ENCODE measurements at regions not wholly inside any gene's neighbourhood (a gene's known extent, or its start where the extent isn't known, plus 50 kb on each side); places are given as distances from the start of the nearest gene placed in this dataset.
"Not testable (repeated sequence)": the region's sequence is repeated elsewhere in the genome, so short reads cannot be mapped to it uniquely, and the experiment has no call there.

- no peak for DNase-seq (ENCODE audit: low read depth in 4 of 6, low spot score in 6 of 6)
- Histone ChIP-seq H3K9me3 (ENCODE audit: control insufficient read depth, insufficient read depth, low read length) (no peaks in the 10 kb centered on the region), H3K27ac (ENCODE audit: low read depth, low read length) (no peak overlapping the region), H3K4me3 (ENCODE audit: low read depth, low read length) (no peak overlapping the region), H3K36me3 (ENCODE audit: control insufficient read depth, insufficient read depth, low read length) (no peaks in the 10 kb centered on the region), H3K4me1 (ENCODE audit: control insufficient read depth, insufficient read depth, low read length) (no peaks in the 10 kb centered on the region), H3K27me3 (ENCODE audit: control insufficient read depth, insufficient read depth, low read length) (no peaks in the 10 kb centered on the region)
- 93% methylated on average over 4 of the region's 4 CpGs for WGBS (ENCODE audit: insufficient coverage)
These were observed 140.2 kb upstream of the KLF6 start for GRCh38 chr10:3925184-3925583.

- H3K27me3 ChIP-seq (ENCODE audit: control insufficient read depth, insufficient read depth, low read length): no peaks in the 10 kb centered on the region
- 100% methylated on average over 2 of the region's 5 CpGs for WGBS (ENCODE audit: insufficient coverage)
- no peak overlapping the region for H3K27ac ChIP-seq (ENCODE audit: low read depth, low read length)
- no peak for DNase-seq (ENCODE audit: low read depth in 4 of 6, low spot score in 6 of 6)
- H3K36me3 ChIP-seq (ENCODE audit: control insufficient read depth, insufficient read depth, low read length): no peaks in the 10 kb centered on the region
- H3K4me3 ChIP-seq (ENCODE audit: low read depth, low read length): no peak overlapping the region
- H3K9me3 ChIP-seq (ENCODE audit: control insufficient read depth, insufficient read depth, low read length): no peaks in the 10 kb centered on the region
- no peaks in the 10 kb centered on the region for H3K4me1 ChIP-seq (ENCODE audit: control insufficient read depth, insufficient read depth, low read length)
These were observed 139.3 kb upstream of the KLF6 start for GRCh38 chr10:3924344-3924743.

- Histone ChIP-seq H3K27me3 (ENCODE audit: control insufficient read depth, insufficient read depth, low read length) (no peaks in the 10 kb centered on the region), H3K4me3 (ENCODE audit: low read depth, low read length) (no peak overlapping the region), H3K27ac (ENCODE audit: low read depth, low read length) (no peak overlapping the region), H3K9me3 (ENCODE audit: control insufficient read depth, insufficient read depth, low read length) (peaks cover 4% of the 10 kb centered on the region), H3K36me3 (ENCODE audit: control insufficient read depth, insufficient read depth, low read length) (no peaks in the 10 kb centered on the region), H3K4me1 (ENCODE audit: control insufficient read depth, insufficient read depth, low read length) (peaks cover 4% of the 10 kb centered on the region)
- WGBS (ENCODE audit: insufficient coverage): 93% methylated on average over 3 of the region's 4 CpGs
- no peak for DNase-seq (ENCODE audit: low read depth in 4 of 6, low spot score in 6 of 6)
These were observed 138.0 kb upstream of the KLF6 start for GRCh38 chr10:3923033-3923432.

- H3K27ac ChIP-seq (ENCODE audit: low read depth, low read length): no peak overlapping the region
- H3K36me3 ChIP-seq (ENCODE audit: control insufficient read depth, insufficient read depth, low read length): no peaks in the 10 kb centered on the region
- H3K4me1 ChIP-seq (ENCODE audit: control insufficient read depth, insufficient read depth, low read length): peaks cover 4% of the 10 kb centered on the region
These were observed 134.8 kb upstream of the KLF6 start for GRCh38 chr10:3919709-3920308.

GRCh38 chr10:3917392-3917791 lies 132.4 kb upstream of the KLF6 start:
- DNase-seq (ENCODE audit: low read depth in 4 of 6, low spot score in 6 of 6); H3K36me3 ChIP-seq (ENCODE audit: control insufficient read depth, insufficient read depth, low read length); H3K4me1 ChIP-seq (ENCODE audit: control insufficient read depth, insufficient read depth, low read length); H3K4me3 ChIP-seq (ENCODE audit: low read depth, low read length); H3K9me3 ChIP-seq (ENCODE audit: control insufficient read depth, insufficient read depth, low read length); H3K27ac ChIP-seq (ENCODE audit: low read depth, low read length); H3K27me3 ChIP-seq (ENCODE audit: control insufficient read depth, insufficient read depth, low read length): not testable (repeated sequence)
- WGBS (ENCODE audit: insufficient coverage): no CpG with 5 or more reads among the region's 6 CpGs

More at GRCh38 chr10:3919709-3920308, 134.8 kb upstream of the KLF6 start:
- H3K27me3 ChIP-seq (ENCODE audit: control insufficient read depth, insufficient read depth, low read length): no peaks in the 10 kb centered on the region
- peak in 2 of 6 donors; percentile 23 to 30 for DNase-seq (ENCODE audit: low read depth in 4 of 6, low spot score in 6 of 6)
- no peak overlapping the region for H3K4me3 ChIP-seq (ENCODE audit: low read depth, low read length)
- WGBS (ENCODE audit: insufficient coverage): no CpG with 5 or more reads among the region's 3 CpGs
- H3K9me3 ChIP-seq (ENCODE audit: control insufficient read depth, insufficient read depth, low read length): peaks cover 4% of the 10 kb centered on the region

- WGBS (ENCODE audit: insufficient coverage): 72% methylated on average over 4 of the region's 5 CpGs
- H3K4me3 ChIP-seq (ENCODE audit: low read depth, low read length): no peak overlapping the region
- H3K27ac ChIP-seq (ENCODE audit: low read depth, low read length): no peak overlapping the region
- no peaks in the 10 kb centered on the region for H3K36me3 ChIP-seq (ENCODE audit: control insufficient read depth, insufficient read depth, low read length)
- H3K27me3 ChIP-seq (ENCODE audit: control insufficient read depth, insufficient read depth, low read length): no peaks in the 10 kb centered on the region
- no peak for DNase-seq (ENCODE audit: low read depth in 4 of 6, low spot score in 6 of 6)
- peaks cover 4% of the 10 kb centered on the region for H3K9me3 ChIP-seq (ENCODE audit: control insufficient read depth, insufficient read depth, low read length)
- peaks cover 4% of the 10 kb centered on the region for H3K4me1 ChIP-seq (ENCODE audit: control insufficient read depth, insufficient read depth, low read length)
These were observed 129.7 kb upstream of the KLF6 start for GRCh38 chr10:3914733-3915132.

- no peak overlapping the region for H3K27ac ChIP-seq (ENCODE audit: low read depth, low read length)
- WGBS (ENCODE audit: insufficient coverage): 74% methylated on average over 7 of the region's 13 CpGs
- no peaks in the 10 kb centered on the region for H3K9me3 ChIP-seq (ENCODE audit: control insufficient read depth, insufficient read depth, low read length)
- peak in 1 of 6 donors; percentile 6 for DNase-seq (ENCODE audit: low read depth in 4 of 6, low spot score in 6 of 6)
- H3K4me1 ChIP-seq (ENCODE audit: control insufficient read depth, insufficient read depth, low read length): no peaks in the 10 kb centered on the region
- no peaks in the 10 kb centered on the region for H3K36me3 ChIP-seq (ENCODE audit: control insufficient read depth, insufficient read depth, low read length)
- no peak overlapping the region for H3K4me3 ChIP-seq (ENCODE audit: low read depth, low read length)
- no peaks in the 10 kb centered on the region for H3K27me3 ChIP-seq (ENCODE audit: control insufficient read depth, insufficient read depth, low read length)
These were observed 126.9 kb upstream of the KLF6 start for GRCh38 chr10:3911713-3912442.

GRCh38 chr10:3911241-3911640 lies 126.2 kb upstream of the KLF6 start:
- H3K27ac ChIP-seq (ENCODE audit: low read depth, low read length): no peak overlapping the region
- 61% methylated on average over 4 of the region's 6 CpGs for WGBS (ENCODE audit: insufficient coverage)

GRCh38 chr10:3909339-3909738 lies 124.3 kb upstream of the KLF6 start:
- Histone ChIP-seq H3K4me3 (ENCODE audit: low read depth, low read length) (no peak overlapping the region), H3K4me1 (ENCODE audit: control insufficient read depth, insufficient read depth, low read length) (no peaks in the 10 kb centered on the region), H3K36me3 (ENCODE audit: control insufficient read depth, insufficient read depth, low read length) (no peaks in the 10 kb centered on the region), H3K9me3 (ENCODE audit: control insufficient read depth, insufficient read depth, low read length) (no peaks in the 10 kb centered on the region), H3K27ac (ENCODE audit: low read depth, low read length) (no peak overlapping the region), H3K27me3 (ENCODE audit: control insufficient read depth, insufficient read depth, low read length) (no peaks in the 10 kb centered on the region)
- DNase-seq (ENCODE audit: low read depth in 4 of 6, low spot score in 6 of 6): no peak
- WGBS (ENCODE audit: insufficient coverage): 91% methylated on average over 14 of the region's 14 CpGs

More at GRCh38 chr10:3911241-3911640, 126.2 kb upstream of the KLF6 start:
- Histone ChIP-seq H3K4me3 (ENCODE audit: low read depth, low read length) (no peak overlapping the region), H3K9me3 (ENCODE audit: control insufficient read depth, insufficient read depth, low read length) (no peaks in the 10 kb centered on the region), H3K36me3 (ENCODE audit: control insufficient read depth, insufficient read depth, low read length) (no peaks in the 10 kb centered on the region), H3K4me1 (ENCODE audit: control insufficient read depth, insufficient read depth, low read length) (no peaks in the 10 kb centered on the region), H3K27me3 (ENCODE audit: control insufficient read depth, insufficient read depth, low read length) (no peaks in the 10 kb centered on the region)
- peak in 1 of 6 donors; percentile 45 for DNase-seq (ENCODE audit: low read depth in 4 of 6, low spot score in 6 of 6)

GRCh38 chr10:3908183-3908582 lies 123.2 kb upstream of the KLF6 start:
- Histone ChIP-seq H3K27ac (ENCODE audit: low read depth, low read length) (no peak overlapping the region), H3K4me3 (ENCODE audit: low read depth, low read length) (no peak overlapping the region), H3K4me1 (ENCODE audit: control insufficient read depth, insufficient read depth, low read length) (no peaks in the 10 kb centered on the region), H3K9me3 (ENCODE audit: control insufficient read depth, insufficient read depth, low read length) (no peaks in the 10 kb centered on the region), H3K27me3 (ENCODE audit: control insufficient read depth, insufficient read depth, low read length) (no peaks in the 10 kb centered on the region), H3K36me3 (ENCODE audit: control insufficient read depth, insufficient read depth, low read length) (no peaks in the 10 kb centered on the region)
- no peak for DNase-seq (ENCODE audit: low read depth in 4 of 6, low spot score in 6 of 6)
- 100% methylated on average over 1 of the region's 10 CpGs for WGBS (ENCODE audit: insufficient coverage)
